ENCODE measurements at regions not wholly inside any gene's neighbourhood (a gene's known extent, or its start where the extent isn't known, plus 50 kb on each side); places are given as distances from the start of the nearest gene placed in this dataset.
"Not testable (repeated sequence)": the region's sequence is repeated elsewhere in the genome, so short reads cannot be mapped to it uniquely, and the experiment has no call there.

DNA sequence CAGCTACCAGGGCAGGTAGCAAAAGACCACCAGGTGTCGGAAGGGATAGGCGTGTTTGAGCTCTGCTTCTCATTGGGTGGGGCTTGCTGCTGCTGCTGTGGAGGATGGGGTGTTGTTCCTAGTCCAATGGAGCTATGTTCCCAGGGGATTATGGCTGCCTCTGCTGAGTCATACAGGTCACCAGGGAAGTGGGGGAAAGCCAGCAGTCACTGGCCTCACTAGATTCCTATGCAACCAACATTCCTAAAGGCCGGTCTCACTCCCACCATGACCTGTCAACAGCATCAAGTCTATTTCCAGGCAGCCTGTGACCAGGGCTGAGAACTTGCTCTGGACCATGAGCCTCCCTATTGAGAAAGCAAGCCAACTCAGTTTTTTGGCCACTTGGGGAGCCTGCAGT is 1160.8 kb downstream of the REEP3 start:
- H3K4me3 ChIP-seq (ENCODE audit: control insufficient read depth, low read depth, low read length): no peak overlapping the region
- no peak for DNase-seq (ENCODE audit: low read depth)
- TF ChIP-seq, protein P1, sequence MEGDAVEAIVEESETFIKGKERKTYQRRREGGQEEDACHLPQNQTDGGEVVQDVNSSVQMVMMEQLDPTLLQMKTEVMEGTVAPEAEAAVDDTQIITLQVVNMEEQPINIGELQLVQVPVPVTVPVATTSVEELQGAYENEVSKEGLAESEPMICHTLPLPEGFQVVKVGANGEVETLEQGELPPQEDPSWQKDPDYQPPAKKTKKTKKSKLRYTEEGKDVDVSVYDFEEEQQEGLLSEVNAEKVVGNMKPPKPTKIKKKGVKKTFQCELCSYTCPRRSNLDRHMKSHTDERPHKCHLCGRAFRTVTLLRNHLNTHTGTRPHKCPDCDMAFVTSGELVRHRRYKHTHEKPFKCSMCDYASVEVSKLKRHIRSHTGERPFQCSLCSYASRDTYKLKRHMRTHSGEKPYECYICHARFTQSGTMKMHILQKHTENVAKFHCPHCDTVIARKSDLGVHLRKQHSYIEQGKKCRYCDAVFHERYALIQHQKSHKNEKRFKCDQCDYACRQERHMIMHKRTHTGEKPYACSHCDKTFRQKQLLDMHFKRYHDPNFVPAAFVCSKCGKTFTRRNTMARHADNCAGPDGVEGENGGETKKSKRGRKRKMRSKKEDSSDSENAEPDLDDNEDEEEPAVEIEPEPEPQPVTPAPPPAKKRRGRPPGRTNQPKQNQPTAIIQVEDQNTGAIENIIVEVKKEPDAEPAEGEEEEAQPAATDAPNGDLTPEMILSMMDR (IDR thresholded peaks at IDR 0.05; ENCODE audit: control insufficient read depth, insufficient read depth, low read depth, low read length, missing control alignments): no peak

- TF ChIP-seq, protein P1 (IDR thresholded peaks at IDR 0.05; ENCODE audit: control insufficient read depth, insufficient read depth, low read depth, low read length, missing control alignments): no peak
- no peak for DNase-seq (ENCODE audit: low read depth)
- H3K4me3 ChIP-seq (ENCODE audit: control insufficient read depth, low read depth, low read length): no peak overlapping the region
Observed at GRCh38 chr10:64690194-64690593, 1169.0 kb downstream of the REEP3 start.

GRCh38 chr10:64699244-64699643 is 1178.0 kb downstream of the REEP3 start:
- no peak for DNase-seq (ENCODE audit: low read depth)
- no peak overlapping the region for H3K4me3 ChIP-seq (ENCODE audit: control insufficient read depth, low read depth, low read length)
- TF ChIP-seq, protein P1 (IDR thresholded peaks at IDR 0.05; ENCODE audit: control insufficient read depth, insufficient read depth, low read depth, low read length, missing control alignments): no peak

DNA sequence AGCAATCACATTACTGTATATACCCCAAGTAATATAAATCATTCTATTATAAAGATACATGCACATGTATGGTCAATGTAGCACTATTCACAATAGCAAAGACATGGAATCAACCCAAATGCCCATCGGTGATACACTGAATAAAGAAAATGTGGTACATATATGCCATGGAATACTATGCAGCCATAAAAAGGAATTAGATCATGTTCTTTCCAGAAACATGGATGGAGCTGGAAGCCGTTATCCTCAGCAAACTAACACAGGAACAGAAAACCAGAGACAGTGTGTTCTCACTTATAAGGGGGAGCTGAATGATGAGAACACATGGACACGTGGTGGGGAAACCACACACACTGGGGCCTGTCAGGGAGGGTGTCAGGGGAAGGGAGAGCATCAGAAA is 1180.9 kb downstream of the REEP3 start:
- H3K4me3 ChIP-seq (ENCODE audit: control insufficient read depth, low read depth, low read length); DNase-seq (ENCODE audit: low read depth): not testable (repeated sequence)

DNA sequence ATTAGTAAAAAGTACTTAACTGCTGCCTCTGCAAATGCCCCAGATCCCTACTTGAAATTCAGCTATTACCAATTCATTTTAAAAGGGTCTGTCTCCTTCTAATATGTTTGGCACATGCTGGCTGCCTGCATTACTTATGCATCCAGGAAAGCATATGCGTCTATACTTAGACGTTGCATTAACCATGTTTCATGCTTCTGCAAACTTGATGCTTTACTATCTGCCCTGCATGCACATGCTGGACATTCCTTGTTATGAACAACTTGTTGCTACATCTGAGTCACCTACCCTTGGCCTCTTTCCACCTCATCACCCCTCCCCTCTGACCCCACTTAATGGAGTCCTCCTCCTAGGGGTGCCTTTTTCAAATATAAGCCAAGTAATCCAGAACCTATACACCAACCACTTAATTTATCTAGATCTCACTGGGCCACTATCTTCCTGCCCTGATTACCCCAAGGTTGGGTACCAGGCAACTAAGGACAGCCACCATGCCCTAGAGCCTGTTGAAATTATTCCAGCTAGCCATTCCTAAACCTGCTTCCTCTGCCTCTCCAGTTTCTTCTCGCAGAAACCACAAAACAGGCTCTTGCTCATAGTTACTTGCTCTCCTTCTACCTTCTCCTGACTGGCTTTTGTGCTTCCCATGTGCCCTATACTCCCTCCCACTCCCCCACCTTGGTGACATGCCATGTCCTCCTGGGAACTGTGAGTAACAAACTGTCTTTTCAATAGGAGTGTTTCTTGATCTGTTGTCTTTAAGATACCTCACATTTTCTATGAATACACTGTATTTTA is 1187.9 kb downstream of the REEP3 start:
- H3K4me3 ChIP-seq (ENCODE audit: control insufficient read depth, low read depth, low read length): no peak overlapping the region
- TF ChIP-seq, protein P1 (IDR thresholded peaks at IDR 0.05; ENCODE audit: control insufficient read depth, insufficient read depth, low read depth, low read length, missing control alignments): no peak
- DNase-seq (ENCODE audit: low read depth): no peak

GRCh38 chr10:64726466-64726865 is 1205.3 kb downstream of the REEP3 start:
- H3K4me3 ChIP-seq (ENCODE audit: control insufficient read depth, low read depth, low read length): no peak overlapping the region
- DNase-seq (ENCODE audit: low read depth): no peak
- TF ChIP-seq, protein P1 (IDR thresholded peaks at IDR 0.05; ENCODE audit: control insufficient read depth, insufficient read depth, low read depth, low read length, missing control alignments): no peak

DNA sequence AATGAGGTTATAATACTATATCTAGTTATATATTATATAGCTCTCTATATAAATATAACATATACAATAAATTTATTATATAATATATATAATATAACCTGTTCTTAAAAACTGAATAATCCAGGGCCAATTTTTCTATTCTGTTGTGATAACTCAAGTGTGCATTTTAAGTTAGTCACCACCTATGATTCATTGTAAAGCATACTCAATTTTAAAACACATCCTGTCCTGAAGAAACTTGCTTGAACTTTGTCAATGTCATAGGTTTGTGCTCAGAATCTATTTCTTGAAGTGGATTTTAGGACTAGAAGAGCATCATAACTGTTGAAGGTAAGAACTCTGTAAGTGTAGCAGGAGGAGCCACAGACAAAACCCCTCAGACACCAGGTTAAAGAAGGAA is 1209.8 kb downstream of the REEP3 start:
- DNase-seq (ENCODE audit: low read depth): no peak

More for the DNA sequence above, 1209.8 kb downstream of the REEP3 start:
- H3K4me3 ChIP-seq (ENCODE audit: control insufficient read depth, low read depth, low read length): no peak overlapping the region
- TF ChIP-seq, protein P1 (IDR thresholded peaks at IDR 0.05; ENCODE audit: control insufficient read depth, insufficient read depth, low read depth, low read length, missing control alignments): no peak

Data from AG09309 (cell line).